ENCODE measurements at regions not wholly inside any gene's neighbourhood (a gene's known extent, or its start where the extent isn't known, plus 50 kb on each side); places are given as distances from the start of the nearest gene placed in this dataset.

- no peak overlapping the region for H3K27ac Mint-ChIP-seq
- no peak for DNase-seq
- no peaks in the 10 kb centered on the region for H4K20me1 ChIP-seq (ENCODE audit: insufficient read depth, low read length)
- intact Hi-C loops (cut with micrococcal nuclease) = no loop called here
- H3K9me3 ChIP-seq (replicated peaks in 1 of 2; ENCODE audit: control insufficient read depth in 1 of 2, insufficient read depth in 1 of 2, low read length in 2 of 2) = no peaks in the 10 kb centered on the region
- no peaks in the 10 kb centered on the region for H3K27me3 ChIP-seq (ENCODE audit: control insufficient read depth in 2 of 2, insufficient read depth in 2 of 2, low read length in 2 of 2)
- no peak overlapping the region for H3K4me3 Mint-ChIP-seq
- no peak for TF ChIP-seq CTCF (IDR thresholded peaks at IDR 0.05)
- H3K4me1 ChIP-seq (ENCODE audit: control insufficient read depth in 1 of 2, insufficient read depth in 2 of 2, low read length in 2 of 2) = no peaks in the 10 kb centered on the region
- H2AFZ ChIP-seq (ENCODE audit: insufficient read depth, low read depth, low read length, poor library complexity, severe bottlenecking) = no peak overlapping the region
- no peak overlapping the region for H3K27ac ChIP-seq (ENCODE audit: low read depth in 1 of 2, low read length in 2 of 2)
- no peak overlapping the region for H3K4me3 ChIP-seq (replicated peaks in 1 of 3; ENCODE audit: low read depth in 2 of 3, low read length in 3 of 3)
- no peak overlapping the region for H3K9ac ChIP-seq (ENCODE audit: insufficient read depth, low read length, poor library complexity, severe bottlenecking)
- peaks cover 0 to 3% (median 0%) of the 10 kb centered on the region in 7 donors for H3K9me3 Mint-ChIP-seq
- no peaks in the 10 kb centered on the region for H3K36me3 ChIP-seq (replicated peaks in 1 of 2; ENCODE audit: control insufficient read depth in 1 of 2, insufficient read depth in 2 of 2, low read length in 2 of 2)
- no peaks in the 10 kb centered on the region for H3K4me1 Mint-ChIP-seq
- no peaks in the 10 kb centered on the region for H3K36me3 Mint-ChIP-seq
- no peak overlapping the region for H3K4me2 ChIP-seq (replicated peaks; ENCODE audit: extremely low read depth, low read length, poor library complexity, severe bottlenecking)
- peaks cover 3 to 7% (median 5%) of the 10 kb centered on the region in 3 donors for H3K27me3 Mint-ChIP-seq (ENCODE audit: low read depth in 3 of 3)
- no peaks in the 10 kb centered on the region for H3K79me2 ChIP-seq (ENCODE audit: insufficient read depth, low read length)
These were observed 160.2 kb upstream of the CCDC150 start for GRCh38 chr2:196479350-196479749.

GRCh38 chr2:196480653-196481323 lies 158.7 kb upstream of the CCDC150 start:
- intact Hi-C loops (cut with micrococcal nuclease) = no loop called here
- 94% methylated on average over 2 of the region's 2 CpGs for WGBS (ENCODE audit: insufficient coverage)

More at GRCh38 chr2:196480653-196481323, 158.7 kb upstream of the CCDC150 start:
- H3K36me3 Mint-ChIP-seq = no peaks in the 10 kb centered on the region
- Histone ChIP-seq H3K27me3 (ENCODE audit: control insufficient read depth in 2 of 2, insufficient read depth in 2 of 2, low read length in 2 of 2) (no peaks in the 10 kb centered on the region), H3K9ac (ENCODE audit: insufficient read depth, low read length, poor library complexity, severe bottlenecking) (no peak overlapping the region), H3K36me3 (replicated peaks in 1 of 2; ENCODE audit: control insufficient read depth in 1 of 2, insufficient read depth in 2 of 2, low read length in 2 of 2) (no peaks in the 10 kb centered on the region), H3K4me1 (ENCODE audit: control insufficient read depth in 1 of 2, insufficient read depth in 2 of 2, low read length in 2 of 2) (no peaks in the 10 kb centered on the region), H3K9me3 (replicated peaks in 1 of 2; ENCODE audit: control insufficient read depth in 1 of 2, insufficient read depth in 1 of 2, low read length in 2 of 2) (no peaks in the 10 kb centered on the region), H3K4me2 (replicated peaks; ENCODE audit: extremely low read depth, low read length, poor library complexity, severe bottlenecking) (no peak overlapping the region), H3K79me2 (ENCODE audit: insufficient read depth, low read length) (no peaks in the 10 kb centered on the region), H4K20me1 (ENCODE audit: insufficient read depth, low read length) (no peaks in the 10 kb centered on the region), H3K27ac (ENCODE audit: low read depth in 1 of 2, low read length in 2 of 2) (no peak overlapping the region), H3K4me3 (replicated peaks in 1 of 3; ENCODE audit: low read depth in 2 of 3, low read length in 3 of 3) (no peak overlapping the region), H2AFZ (ENCODE audit: insufficient read depth, low read depth, low read length, poor library complexity, severe bottlenecking) (no peak overlapping the region)
- TF ChIP-seq CTCF (IDR thresholded peaks at IDR 0.05) = no peak
- H3K27me3 Mint-ChIP-seq (ENCODE audit: low read depth in 3 of 3) = peaks cover 2 to 7% (median 6%) of the 10 kb centered on the region in 3 donors
- H3K27ac Mint-ChIP-seq = no peak overlapping the region
- no peak overlapping the region for H3K4me3 Mint-ChIP-seq
- H3K4me1 Mint-ChIP-seq = no peaks in the 10 kb centered on the region
- H3K9me3 Mint-ChIP-seq = peaks cover 0 to 3% (median 0%) of the 10 kb centered on the region in 7 donors
- no peak for DNase-seq

All from CD14-positive monocyte (primary cell).